ENCODE measurements at regions not wholly inside any gene's neighbourhood (a gene's known extent, or its start where the extent isn't known, plus 50 kb on each side); places are given as distances from the start of the nearest gene placed in this dataset.

DNA sequence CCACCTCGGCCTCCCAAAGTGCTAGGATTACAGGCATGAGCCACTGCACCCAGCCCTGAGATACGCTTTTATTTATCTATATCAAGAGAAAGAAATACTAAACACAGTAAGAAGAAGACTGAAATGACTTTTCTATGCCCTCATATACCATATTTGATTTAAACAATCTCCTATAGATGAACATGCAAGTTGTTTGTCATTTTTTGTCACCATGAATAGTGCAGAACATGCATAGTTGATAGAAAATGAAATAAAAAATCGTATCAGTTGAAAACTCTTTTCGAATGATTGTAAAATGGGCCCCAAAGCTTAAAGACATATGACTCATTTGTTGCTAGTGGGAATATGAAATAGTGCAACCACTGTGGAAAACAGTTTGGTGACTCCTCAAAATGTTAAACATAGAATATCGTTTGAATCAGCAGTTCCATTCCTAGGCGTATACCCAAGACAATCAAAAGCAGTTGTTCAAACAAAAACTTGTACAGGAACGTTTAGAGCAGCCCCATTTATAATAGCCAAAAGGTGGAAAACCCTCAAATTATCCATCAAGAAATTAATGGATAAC lies 61.4 kb upstream of the ANKH start (continued):
- TF ChIP-seq, protein P1, sequence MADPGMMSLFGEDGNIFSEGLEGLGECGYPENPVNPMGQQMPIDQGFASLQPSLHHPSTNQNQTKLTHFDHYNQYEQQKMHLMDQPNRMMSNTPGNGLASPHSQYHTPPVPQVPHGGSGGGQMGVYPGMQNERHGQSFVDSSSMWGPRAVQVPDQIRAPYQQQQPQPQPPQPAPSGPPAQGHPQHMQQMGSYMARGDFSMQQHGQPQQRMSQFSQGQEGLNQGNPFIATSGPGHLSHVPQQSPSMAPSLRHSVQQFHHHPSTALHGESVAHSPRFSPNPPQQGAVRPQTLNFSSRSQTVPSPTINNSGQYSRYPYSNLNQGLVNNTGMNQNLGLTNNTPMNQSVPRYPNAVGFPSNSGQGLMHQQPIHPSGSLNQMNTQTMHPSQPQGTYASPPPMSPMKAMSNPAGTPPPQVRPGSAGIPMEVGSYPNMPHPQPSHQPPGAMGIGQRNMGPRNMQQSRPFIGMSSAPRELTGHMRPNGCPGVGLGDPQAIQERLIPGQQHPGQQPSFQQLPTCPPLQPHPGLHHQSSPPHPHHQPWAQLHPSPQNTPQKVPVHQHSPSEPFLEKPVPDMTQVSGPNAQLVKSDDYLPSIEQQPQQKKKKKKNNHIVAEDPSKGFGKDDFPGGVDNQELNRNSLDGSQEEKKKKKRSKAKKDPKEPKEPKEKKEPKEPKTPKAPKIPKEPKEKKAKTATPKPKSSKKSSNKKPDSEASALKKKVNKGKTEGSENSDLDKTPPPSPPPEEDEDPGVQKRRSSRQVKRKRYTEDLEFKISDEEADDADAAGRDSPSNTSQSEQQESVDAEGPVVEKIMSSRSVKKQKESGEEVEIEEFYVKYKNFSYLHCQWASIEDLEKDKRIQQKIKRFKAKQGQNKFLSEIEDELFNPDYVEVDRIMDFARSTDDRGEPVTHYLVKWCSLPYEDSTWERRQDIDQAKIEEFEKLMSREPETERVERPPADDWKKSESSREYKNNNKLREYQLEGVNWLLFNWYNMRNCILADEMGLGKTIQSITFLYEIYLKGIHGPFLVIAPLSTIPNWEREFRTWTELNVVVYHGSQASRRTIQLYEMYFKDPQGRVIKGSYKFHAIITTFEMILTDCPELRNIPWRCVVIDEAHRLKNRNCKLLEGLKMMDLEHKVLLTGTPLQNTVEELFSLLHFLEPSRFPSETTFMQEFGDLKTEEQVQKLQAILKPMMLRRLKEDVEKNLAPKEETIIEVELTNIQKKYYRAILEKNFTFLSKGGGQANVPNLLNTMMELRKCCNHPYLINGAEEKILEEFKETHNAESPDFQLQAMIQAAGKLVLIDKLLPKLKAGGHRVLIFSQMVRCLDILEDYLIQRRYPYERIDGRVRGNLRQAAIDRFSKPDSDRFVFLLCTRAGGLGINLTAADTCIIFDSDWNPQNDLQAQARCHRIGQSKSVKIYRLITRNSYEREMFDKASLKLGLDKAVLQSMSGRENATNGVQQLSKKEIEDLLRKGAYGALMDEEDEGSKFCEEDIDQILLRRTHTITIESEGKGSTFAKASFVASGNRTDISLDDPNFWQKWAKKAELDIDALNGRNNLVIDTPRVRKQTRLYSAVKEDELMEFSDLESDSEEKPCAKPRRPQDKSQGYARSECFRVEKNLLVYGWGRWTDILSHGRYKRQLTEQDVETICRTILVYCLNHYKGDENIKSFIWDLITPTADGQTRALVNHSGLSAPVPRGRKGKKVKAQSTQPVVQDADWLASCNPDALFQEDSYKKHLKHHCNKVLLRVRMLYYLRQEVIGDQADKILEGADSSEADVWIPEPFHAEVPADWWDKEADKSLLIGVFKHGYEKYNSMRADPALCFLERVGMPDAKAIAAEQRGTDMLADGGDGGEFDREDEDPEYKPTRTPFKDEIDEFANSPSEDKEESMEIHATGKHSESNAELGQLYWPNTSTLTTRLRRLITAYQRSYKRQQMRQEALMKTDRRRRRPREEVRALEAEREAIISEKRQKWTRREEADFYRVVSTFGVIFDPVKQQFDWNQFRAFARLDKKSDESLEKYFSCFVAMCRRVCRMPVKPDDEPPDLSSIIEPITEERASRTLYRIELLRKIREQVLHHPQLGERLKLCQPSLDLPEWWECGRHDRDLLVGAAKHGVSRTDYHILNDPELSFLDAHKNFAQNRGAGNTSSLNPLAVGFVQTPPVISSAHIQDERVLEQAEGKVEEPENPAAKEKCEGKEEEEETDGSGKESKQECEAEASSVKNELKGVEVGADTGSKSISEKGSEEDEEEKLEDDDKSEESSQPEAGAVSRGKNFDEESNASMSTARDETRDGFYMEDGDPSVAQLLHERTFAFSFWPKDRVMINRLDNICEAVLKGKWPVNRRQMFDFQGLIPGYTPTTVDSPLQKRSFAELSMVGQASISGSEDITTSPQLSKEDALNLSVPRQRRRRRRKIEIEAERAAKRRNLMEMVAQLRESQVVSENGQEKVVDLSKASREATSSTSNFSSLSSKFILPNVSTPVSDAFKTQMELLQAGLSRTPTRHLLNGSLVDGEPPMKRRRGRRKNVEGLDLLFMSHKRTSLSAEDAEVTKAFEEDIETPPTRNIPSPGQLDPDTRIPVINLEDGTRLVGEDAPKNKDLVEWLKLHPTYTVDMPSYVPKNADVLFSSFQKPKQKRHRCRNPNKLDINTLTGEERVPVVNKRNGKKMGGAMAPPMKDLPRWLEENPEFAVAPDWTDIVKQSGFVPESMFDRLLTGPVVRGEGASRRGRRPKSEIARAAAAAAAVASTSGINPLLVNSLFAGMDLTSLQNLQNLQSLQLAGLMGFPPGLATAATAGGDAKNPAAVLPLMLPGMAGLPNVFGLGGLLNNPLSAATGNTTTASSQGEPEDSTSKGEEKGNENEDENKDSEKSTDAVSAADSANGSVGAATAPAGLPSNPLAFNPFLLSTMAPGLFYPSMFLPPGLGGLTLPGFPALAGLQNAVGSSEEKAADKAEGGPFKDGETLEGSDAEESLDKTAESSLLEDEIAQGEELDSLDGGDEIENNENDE (IDR thresholded peaks at IDR 0.05; ENCODE audit: insufficient replicate concordance, low read length), result no peak
- no peak for TF ChIP-seq SP4 (IDR thresholded peaks at IDR 0.05; ENCODE audit: low read length)
- no peak for TF ChIP-seq RXRA (IDR thresholded peaks at IDR 0.05; ENCODE audit: insufficient read depth, low read depth, low read length)
- TF ChIP-seq SP2 (IDR thresholded peaks at IDR 0.05; ENCODE audit: low read length), result no peak
- no peak for TF ChIP-seq CBX5 (IDR thresholded peaks at IDR 0.05; ENCODE audit: low read depth, low read length)
- no peak for TF ChIP-seq PHF8 (conservative IDR thresholded peaks at IDR 0.05; ENCODE audit: low read depth, low read length)
- TF ChIP-seq CTBP2 (IDR thresholded peaks at IDR 0.05; ENCODE audit: borderline replicate concordance, insufficient read depth, insufficient read length, low read length), result no peak
- TF ChIP-seq ASH2L (IDR thresholded peaks at IDR 0.05; ENCODE audit: low read length), result no peak
- no peak for TF ChIP-seq CEBPB (IDR thresholded peaks at IDR 0.05; ENCODE audit: low read depth, low read length)
- TF ChIP-seq CREB1 (IDR thresholded peaks at IDR 0.05), result no peak
- no peak for TF ChIP-seq HDAC6 (IDR thresholded peaks at IDR 0.05; ENCODE audit: low read depth, low read length)

Data from H1 (cell line).